ENCODE measurements at regions not wholly inside any gene's neighbourhood (a gene's known extent, or its start where the extent isn't known, plus 50 kb on each side); places are given as distances from the start of the nearest gene placed in this dataset.

GRCh38 chr3:187558990-187559389, 111.2 kb downstream of the SST start:
- no peaks in the 10 kb centered on the region for H3K36me3 ChIP-seq (ENCODE audit: insufficient read depth, low read length)
- peaks cover 6% of the 10 kb centered on the region for H3K27me3 Mint-ChIP-seq
- DNase-seq (no peak), ATAC-seq (ENCODE audit: poor library complexity) (no peak)
- no peak overlapping the region for H3K4me3 ChIP-seq (ENCODE audit: low read length)
- POLR2A ChIA-PET, result no interaction called here
- H3K9me3 ChIP-seq (ENCODE audit: control insufficient read depth in 1 of 2, insufficient read depth in 1 of 2, low read length in 2 of 2), result no peaks in the 10 kb centered on the region
- no peaks in the 10 kb centered on the region for H3K4me1 ChIP-seq (ENCODE audit: insufficient read depth, low read length)
- intact Hi-C loops (cut with DNase I, micrococcal nuclease), result no loop called here
- CTCF ChIA-PET, result no interaction called here
- TF ChIP-seq CTCF (IDR thresholded peaks at IDR 0.05), result no peak
- no peaks in the 10 kb centered on the region for H3K9me3 Mint-ChIP-seq
- peaks cover 0 to 8% of the 10 kb centered on the region in 2 experiments for H3K27me3 ChIP-seq (ENCODE audit: control insufficient read depth in 1 of 2, insufficient read depth in 2 of 2, low read length in 2 of 2)
- H3K4me3 Mint-ChIP-seq, result no peak overlapping the region
- H3K36me3 Mint-ChIP-seq (ENCODE audit: low read depth), result no peaks in the 10 kb centered on the region
- H3K27ac ChIP-seq (ENCODE audit: low read depth in 1 of 2, low read length in 2 of 2), result no peak overlapping the region
- H3K4me1 Mint-ChIP-seq (ENCODE audit: low read depth), result no peaks in the 10 kb centered on the region
- H3K27ac Mint-ChIP-seq, result no peak overlapping the region

- no peaks in the 10 kb centered on the region for H3K4me1 ChIP-seq (ENCODE audit: insufficient read depth, low read length)
- H3K4me1 Mint-ChIP-seq (ENCODE audit: low read depth), result no peaks in the 10 kb centered on the region
- no peak overlapping the region for H3K4me3 Mint-ChIP-seq
- no peaks in the 10 kb centered on the region for H3K36me3 ChIP-seq (ENCODE audit: insufficient read depth, low read length)
- H3K27me3 Mint-ChIP-seq, result peaks cover 38% of the 10 kb centered on the region
- H3K4me3 ChIP-seq (ENCODE audit: low read length), result no peak overlapping the region
- no peaks in the 10 kb centered on the region for H3K36me3 Mint-ChIP-seq (ENCODE audit: low read depth)
- no peaks in the 10 kb centered on the region for H3K9me3 Mint-ChIP-seq
- POLR2A ChIA-PET, result no interaction called here
- H3K27ac Mint-ChIP-seq, result no peak overlapping the region
- TF ChIP-seq CTCF (IDR thresholded peaks at IDR 0.05), result no peak
- H3K27ac ChIP-seq (ENCODE audit: low read depth in 1 of 2, low read length in 2 of 2), result no peak overlapping the region
- intact Hi-C loops (cut with DNase I, micrococcal nuclease), result no loop called here
- H3K9me3 ChIP-seq (ENCODE audit: control insufficient read depth in 1 of 2, insufficient read depth in 1 of 2, low read length in 2 of 2), result no peaks in the 10 kb centered on the region
- H3K27me3 ChIP-seq (ENCODE audit: control insufficient read depth in 1 of 2, insufficient read depth in 2 of 2, low read length in 2 of 2), result peaks cover 4 to 18% of the 10 kb centered on the region in 2 experiments
- ATAC-seq (ENCODE audit: poor library complexity) (no peak), DNase-seq (no peak)
- CTCF ChIA-PET, result no interaction called here
These were observed 118.8 kb downstream of the SST start for GRCh38 chr3:187551416-187551815.

GRCh38 chr3:187550446-187550845, 119.7 kb downstream of the SST start:
- ATAC-seq (ENCODE audit: poor library complexity) (no peak), DNase-seq (no peak)
- TF ChIP-seq CTCF (IDR thresholded peaks at IDR 0.05), result no peak
- ChIA-PET POLR2A (no interaction called here), CTCF (no interaction called here)
- peaks cover 4 to 18% of the 10 kb centered on the region in 2 experiments for H3K27me3 ChIP-seq (ENCODE audit: control insufficient read depth in 1 of 2, insufficient read depth in 2 of 2, low read length in 2 of 2)
- no peaks in the 10 kb centered on the region for H3K4me1 ChIP-seq (ENCODE audit: insufficient read depth, low read length)
- Mint-ChIP-seq H3K36me3 (ENCODE audit: low read depth) (no peaks in the 10 kb centered on the region), H3K27ac (no peak overlapping the region), H3K4me1 (ENCODE audit: low read depth) (no peaks in the 10 kb centered on the region), H3K4me3 (no peak overlapping the region), H3K27me3 (peaks cover 42% of the 10 kb centered on the region), H3K9me3 (no peaks in the 10 kb centered on the region)
- no peak overlapping the region for H3K27ac ChIP-seq (ENCODE audit: low read depth in 1 of 2, low read length in 2 of 2)
- H3K9me3 ChIP-seq (ENCODE audit: control insufficient read depth in 1 of 2, insufficient read depth in 1 of 2, low read length in 2 of 2), result no peaks in the 10 kb centered on the region
- no peak overlapping the region for H3K4me3 ChIP-seq (ENCODE audit: low read length)
- intact Hi-C loops (cut with DNase I, micrococcal nuclease), result no loop called here
- H3K36me3 ChIP-seq (ENCODE audit: insufficient read depth, low read length), result no peaks in the 10 kb centered on the region

Measured in CD4-positive, alpha-beta T cell (primary cell).